HUDEP-2 (cell line): ENCODE measurements at regions not wholly inside any gene's neighbourhood (a gene's known extent, or its start where the extent isn't known, plus 50 kb on each side); places are given as distances from the start of the nearest gene placed in this dataset.

Experiments used
- DNase-seq, 76 experiments: peaks; one replicate each; lab custom pipeline; 2025; ENCODE audit not compliant: unreplicated experiment in 76 of 76; lab: John Stamatoyannopoulos, UW

DNA sequence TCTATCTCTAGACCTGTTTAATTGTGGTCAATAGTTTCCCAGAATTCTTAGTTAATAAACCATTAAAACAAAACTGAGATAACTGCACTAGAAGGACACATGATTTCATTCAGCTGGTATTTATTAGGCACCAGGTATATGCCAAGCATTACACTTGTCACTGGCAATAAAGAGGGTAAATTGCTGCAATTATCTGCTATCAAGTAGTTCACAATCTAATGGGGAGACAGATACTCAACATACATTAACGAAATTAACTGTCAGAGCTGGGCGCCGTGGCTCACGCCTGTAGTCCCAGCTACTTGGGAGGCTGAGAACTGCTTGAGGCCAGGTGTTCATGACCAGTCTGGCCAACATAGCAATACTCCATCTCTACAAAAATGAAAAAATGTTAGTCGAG is 71.7 kb upstream of the WIPF1 start:
- DNase-seq = no peak

DNA sequence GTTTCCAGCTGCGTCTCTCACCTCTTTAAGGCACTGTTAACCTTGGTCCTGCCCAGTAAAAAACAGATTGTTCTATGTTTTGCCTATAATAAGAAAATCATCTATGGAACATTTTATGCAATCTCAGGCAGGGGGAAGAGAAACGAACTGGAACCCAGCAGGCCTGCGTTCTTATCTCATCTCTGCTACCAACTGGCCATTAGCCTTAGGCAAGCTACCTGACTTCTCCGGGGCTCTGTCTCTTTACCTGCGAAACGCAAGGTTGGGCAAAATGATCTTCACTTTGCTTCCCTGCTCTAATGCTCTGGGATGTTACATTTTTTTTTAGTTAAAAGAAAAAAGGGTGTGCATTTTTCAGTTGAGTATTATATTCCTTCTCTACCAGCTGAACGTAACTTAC is 70.5 kb upstream of the WIPF1 start:
- no peak for DNase-seq

DNA sequence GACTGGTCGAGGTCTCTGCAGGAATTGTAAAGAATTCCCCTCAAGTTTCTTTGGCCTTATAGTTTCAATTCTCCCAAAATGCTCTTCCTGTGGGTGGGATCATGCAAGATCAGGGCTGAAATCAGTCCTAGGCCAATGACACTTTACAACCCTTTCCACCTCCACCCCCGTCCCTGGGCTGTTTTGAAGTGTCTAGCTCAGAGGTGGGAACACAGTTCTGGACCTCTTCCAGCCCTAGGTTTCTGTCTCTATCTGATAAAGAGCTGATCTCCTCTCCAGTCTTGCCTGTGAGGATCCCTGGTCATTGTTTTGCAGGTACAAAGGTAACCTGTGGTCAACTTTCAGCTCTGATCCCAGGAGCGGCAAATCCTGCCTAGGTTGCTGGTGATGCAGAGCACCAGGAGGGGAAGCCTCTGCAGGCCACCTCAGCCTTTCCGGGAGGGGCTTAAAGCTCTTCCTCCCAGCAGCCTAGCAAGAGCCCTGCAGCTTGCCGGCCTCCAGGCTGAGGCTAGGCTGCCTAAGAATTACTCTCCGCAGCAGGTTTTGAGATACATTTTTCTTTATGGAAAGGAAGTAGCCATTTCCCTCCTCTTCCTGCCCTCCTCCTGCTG is 69.8 kb upstream of the WIPF1 start:
- DNase-seq = peak in 1 of 76 experiments; percentile 6

DNA sequence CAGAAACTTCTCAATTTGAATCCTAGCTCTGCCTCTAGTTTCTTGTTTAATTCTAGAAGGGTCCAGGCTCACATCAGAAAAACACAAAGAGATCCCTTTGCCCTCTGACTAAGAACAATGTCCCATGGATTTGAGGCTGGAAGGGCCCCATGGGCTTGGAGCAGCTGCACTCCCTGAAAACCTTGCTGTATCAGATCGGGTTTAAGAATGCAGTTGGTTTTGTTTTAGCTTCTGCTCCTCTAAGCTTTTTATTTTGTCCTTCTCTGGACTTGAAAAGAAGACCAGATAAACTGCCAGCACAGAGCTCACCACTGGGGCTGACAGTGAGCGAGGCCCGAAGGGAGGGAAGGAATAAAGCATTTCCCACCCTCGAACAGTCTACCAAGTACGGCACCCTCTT is 69.2 kb upstream of the WIPF1 start:
- no peak for DNase-seq

DNA sequence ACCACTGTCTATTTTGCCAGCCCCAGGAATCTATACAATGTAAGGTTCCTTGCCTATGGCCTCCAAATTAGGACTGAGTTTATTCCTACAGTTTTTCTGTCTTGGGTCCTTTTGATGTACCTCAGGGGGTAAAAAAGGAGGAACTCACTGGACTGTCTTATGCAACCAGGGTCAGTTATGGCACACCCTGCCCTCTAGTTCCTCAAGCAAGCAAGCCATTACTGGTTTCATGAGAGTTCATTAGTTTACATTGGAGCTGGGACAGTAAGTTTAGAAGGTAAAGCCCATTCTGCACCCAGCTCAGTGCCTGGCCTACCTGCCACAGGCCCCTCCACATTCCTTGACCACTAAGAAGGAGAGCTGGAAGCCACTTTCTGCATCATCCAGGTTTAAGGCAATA is 68.7 kb upstream of the WIPF1 start:
- no peak for DNase-seq

DNA sequence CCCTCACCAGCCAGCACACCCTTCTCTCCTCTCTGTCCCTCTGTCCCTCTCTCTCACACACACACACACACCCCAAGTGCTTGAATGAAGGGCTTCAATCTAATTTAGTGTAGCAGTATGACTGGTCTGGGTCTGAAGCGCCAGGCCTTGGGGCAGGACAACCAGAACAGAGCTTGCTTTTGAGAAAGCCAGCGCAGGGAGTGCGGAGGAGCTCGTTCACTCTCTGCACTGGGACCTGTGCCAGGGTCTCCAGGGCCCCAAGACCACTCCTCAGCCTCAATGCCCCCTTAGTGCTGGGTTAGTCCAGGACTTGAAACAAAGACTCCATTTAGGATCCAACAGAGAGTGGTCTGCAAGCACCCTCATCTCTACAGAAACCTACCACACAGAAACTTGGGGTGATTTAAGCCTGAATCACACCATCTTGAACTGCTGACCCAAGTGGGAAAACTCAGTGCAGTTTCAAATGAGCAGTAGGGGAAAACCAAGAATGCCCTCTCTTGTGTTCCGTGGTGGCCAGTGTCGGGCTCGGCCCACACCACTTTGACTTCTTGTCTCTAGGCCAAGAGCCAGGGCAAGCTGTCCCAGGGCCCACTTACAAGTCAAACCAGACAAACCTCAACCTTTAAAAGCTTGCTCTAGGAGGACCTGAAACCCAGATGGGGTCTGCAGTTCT is 66.6 kb upstream of the WIPF1 start:
- DNase-seq = no peak

DNA sequence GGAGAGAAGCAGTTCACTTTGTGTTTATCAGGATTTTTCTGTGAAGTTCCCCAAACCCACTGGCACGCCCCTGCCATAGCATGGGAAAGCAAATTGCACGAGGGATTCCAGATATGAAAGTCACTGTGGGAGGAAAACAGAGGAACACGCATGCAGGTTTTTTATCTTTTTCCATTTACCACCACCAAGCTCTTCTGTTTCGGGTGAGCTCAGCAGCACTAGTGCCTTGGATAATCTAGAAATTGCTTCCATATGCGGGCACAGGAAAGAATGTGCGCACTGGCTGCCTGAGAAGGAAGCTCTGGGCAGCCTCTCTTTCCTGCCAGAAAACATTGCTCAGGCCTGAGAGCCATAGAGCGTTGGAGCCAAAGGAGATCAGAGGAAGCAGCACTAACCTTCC is 65.9 kb upstream of the WIPF1 start:
- no peak for DNase-seq

DNA sequence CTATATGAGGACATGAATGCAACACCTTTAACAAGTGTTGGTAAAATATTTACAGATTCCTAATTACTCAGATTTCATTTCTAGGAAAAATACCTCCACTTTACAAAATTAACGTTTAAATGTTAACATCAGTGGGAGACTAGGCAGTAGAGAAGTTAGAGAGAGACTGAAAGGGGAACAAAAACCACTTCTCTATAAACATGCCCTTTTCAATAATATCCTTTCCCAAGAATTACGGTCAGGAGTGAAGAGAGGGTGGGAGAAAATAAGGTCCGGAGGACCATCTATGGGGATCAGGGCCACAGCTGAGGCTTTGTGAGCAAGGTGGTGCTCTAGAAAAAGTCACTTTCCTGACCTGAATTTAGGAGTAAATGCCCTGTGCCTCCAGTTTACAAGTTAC is 65.3 kb upstream of the WIPF1 start:
- DNase-seq = no peak

DNA sequence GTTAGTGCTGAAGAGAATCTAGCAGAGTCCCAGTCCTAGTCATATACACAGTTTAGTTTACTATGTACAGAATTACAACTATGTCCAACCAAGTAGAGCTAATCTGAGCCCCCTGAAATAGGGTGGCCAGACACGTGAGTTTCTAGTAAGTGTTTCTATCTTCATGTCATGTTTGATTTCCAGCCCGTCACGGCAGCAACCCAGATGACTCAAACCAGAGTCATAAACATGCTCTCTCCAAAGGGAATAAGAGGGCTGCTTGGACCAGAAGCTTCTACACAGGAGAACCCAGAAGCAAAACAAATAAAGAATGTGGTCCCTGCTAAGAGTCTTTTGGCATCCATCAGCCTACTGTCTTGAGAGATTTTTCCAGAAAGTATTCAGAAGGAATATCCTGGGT is 64.9 kb upstream of the WIPF1 start:
- DNase-seq = no peak

DNA sequence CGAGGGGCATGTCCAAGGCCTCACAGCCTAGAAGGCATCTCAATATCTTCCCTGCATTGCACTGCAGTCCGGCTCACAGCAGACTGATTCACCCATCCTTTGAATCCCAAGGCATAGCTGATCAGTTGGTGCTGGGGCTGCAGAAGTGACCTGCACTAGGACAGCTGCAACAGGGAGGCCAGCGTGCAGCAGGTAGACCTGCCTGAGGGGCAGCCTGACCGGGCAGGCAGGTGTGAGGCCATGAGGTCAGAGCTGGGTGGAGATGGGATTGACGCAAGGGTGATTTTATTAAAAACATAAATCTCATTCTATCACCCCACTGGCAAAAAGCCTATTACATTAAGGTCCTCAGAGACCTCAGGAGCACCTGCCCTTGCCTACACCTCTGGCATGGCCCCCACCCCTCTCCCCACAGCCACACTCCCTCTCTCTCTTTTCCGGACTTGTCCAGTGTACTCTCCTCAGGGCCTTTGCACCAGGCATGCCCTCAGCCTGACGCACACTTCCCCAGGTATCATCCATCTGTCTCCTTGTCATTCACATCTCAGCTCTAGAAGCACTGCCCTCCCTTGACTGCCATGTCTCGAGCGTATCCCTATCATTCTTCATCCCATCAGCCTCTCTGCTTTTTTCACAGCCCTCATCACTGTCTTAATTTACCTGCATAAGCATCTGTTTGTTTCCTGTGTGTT is 63.5 kb upstream of the WIPF1 start:
- DNase-seq = no peak

DNA sequence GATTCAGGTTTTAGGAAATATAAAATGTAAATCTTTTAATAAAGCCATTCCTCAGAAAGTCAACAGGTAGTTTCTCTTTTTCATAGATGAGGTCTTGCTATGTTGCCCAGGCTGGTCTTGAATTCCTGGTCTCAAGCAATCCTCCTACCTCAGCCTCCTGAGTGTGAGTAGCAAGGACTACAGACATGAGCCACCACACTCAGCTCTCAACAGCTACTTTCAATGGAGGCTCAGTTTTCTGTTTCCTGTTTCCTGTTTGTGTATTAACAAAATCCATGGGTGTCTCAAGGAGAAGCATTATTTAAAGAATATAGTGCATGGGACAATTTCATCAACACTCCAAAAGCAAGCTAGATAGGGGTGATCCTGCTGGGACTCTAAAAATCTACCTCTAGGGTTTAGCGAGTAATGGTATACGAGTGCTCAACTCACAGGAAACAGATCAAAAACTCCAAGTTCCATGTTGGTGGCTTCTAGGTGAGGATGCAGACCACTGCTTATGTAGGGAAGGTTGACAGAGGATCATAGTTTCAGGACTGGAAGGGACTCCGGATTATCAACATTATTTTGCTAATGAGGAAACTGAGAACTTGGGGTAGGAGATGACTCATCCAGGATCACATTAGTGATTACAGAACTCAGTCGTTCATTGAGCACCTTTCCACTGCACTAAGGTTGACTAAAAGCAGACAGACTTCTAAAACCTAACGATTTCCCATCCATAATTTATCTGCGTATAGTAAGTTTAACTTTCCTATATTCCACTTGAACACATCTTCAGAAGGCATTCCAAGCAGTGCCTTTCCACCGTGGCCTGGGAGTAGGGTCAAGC is 61.7 kb upstream of the WIPF1 start:
- DNase-seq = no peak

DNA sequence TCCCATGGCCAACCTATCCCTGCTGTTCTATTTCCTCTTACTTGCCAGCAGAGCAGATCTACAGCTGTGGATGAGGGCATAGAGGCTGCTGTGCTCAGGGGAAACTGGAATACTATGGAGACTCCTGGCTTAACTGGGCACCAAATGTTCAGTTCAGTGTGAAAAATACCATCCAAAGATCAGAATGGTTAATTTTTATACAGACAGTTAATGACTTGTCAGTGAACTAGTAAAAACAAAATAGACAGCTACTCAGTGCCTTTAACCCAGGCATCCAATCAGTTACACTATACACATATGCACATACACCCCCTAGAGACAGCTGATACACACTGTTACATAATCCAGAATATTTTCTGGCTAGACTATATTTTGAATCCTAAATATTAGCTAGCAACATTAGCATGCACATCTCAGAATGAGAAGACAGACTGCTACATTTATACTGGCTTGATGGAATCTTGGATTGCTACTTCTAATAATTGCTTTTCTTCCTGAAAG is 59.1 kb upstream of the WIPF1 start:
- DNase-seq = peak in 1 of 76 experiments; percentile 3

DNA sequence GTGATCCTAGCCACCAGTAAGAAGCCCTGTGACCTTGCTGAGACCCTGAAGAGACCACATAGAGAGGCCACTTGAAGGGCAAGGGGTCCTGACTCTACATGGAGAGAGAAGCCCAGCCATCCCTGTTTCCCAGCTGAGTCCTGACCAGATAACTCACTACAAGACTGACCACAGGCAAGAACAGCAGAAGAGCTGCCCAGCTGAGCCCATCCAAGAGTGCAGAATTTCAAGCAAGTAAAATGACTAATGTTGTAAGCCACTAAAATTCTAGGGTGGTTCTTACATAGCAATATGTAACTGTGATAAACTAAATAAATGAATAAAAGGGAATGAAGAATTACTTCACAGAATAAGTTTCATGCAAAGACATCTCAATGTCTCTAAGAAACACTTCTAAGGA is 58.4 kb upstream of the WIPF1 start:
- DNase-seq = no peak

DNA sequence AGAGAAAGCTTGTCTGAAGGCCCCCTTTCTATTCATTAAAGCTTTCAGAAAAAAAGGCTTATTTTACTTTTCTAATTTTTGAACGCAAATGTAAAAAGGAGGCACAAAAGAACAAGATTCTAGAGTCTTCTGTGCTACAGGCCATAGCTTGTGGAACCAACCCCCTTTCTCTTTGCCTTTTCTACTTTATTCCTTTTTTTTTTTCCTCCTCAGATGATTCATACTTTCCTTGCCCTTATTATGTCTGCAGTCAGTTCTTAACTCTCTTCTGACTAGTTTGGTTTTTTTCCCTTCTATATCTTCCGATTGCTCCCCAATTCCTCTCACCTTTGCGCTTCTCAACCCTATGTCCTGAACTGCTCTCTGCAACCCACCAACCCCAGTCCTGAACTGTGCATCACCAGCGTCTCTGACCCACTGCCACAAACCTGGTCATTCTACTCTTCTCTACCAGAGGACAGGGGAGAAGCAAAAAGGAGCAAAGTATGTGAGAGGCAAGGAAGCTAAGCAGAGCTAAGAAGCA is 56.9 kb upstream of the WIPF1 start:
- DNase-seq = no peak

DNA sequence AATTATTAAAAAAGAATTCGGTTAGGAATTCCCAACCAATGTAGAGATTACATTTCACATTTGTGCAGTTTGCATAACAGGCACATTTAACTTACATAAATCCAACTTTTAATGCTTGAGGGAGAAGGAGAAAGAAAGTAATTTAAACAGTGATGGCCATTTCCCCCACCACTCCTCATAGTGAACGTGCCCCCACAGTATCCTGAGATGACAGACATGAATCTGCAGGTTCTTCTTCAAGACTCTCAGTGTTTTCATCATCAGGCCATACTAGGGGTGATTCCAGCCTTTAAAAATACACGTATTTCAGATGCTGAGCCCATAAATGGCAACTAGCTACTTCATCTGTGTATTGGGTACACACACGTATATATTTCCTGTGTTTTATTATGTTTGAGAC is 51.3 kb upstream of the WIPF1 start:
- DNase-seq = no peak
